Right atrium auricular region (tissue), 2 donors: ENCODE measurements at regions not wholly inside any gene's neighbourhood (a gene's known extent, or its start where the extent isn't known, plus 50 kb on each side); places are given as distances from the start of the nearest gene placed in this dataset.

Experiments used
- DNase-seq: peaks from one replicate; pipeline ENCODE4 v3.0.0-alpha.2; 2019; ENCODE audit warnings: low spot score
- H3K27ac ChIP-seq, 2 donors: fragments of 200-600 bp; sonication (generic); 1 replicate in 1 of 2; 2 replicates in 1 of 2; pipeline ENCODE4 v1.5.1; 2016 to 2019
- H3K27me3 ChIP-seq, 2 donors: fragments of 200-600 bp; sonication (generic); one replicate each; pipeline versions ENCODE4 v1.5.1 to v1.6.0; 2017 to 2019
- H3K36me3 ChIP-seq: fragments of 200-600 bp; sonication (generic); one replicate; pipeline ENCODE4 v1.5.1; 2016
- H3K4me1 ChIP-seq, 2 donors: fragments of 200-600 bp; sonication (generic); one replicate each; pipeline versions ENCODE4 v1.5.1 to v1.6.0; 2017 to 2019
- H3K4me3 ChIP-seq, 2 donors: fragments of 200-600 bp; sonication (generic); 1 replicate in 1 of 2; 2 replicates in 1 of 2; pipeline ENCODE4 v1.5.1; 2017 to 2019; ENCODE audit warnings: mild to moderate bottlenecking in 1 of 2, moderate library complexity in 1 of 2
- H3K9me3 ChIP-seq, 2 donors: fragments of 200-600 bp; sonication (generic); one replicate each; pipeline ENCODE4 v1.5.1; 2019
- TF ChIP-seq, protein P1 (sequence below), 2 donors: fragments of 200-600 bp; sonication (generic); IDR thresholded peaks; one replicate each; pipeline ENCODE4 v1.5.1; 2019; ENCODE audit warnings: antibody characterized with exemption in 2 of 2

DNA sequence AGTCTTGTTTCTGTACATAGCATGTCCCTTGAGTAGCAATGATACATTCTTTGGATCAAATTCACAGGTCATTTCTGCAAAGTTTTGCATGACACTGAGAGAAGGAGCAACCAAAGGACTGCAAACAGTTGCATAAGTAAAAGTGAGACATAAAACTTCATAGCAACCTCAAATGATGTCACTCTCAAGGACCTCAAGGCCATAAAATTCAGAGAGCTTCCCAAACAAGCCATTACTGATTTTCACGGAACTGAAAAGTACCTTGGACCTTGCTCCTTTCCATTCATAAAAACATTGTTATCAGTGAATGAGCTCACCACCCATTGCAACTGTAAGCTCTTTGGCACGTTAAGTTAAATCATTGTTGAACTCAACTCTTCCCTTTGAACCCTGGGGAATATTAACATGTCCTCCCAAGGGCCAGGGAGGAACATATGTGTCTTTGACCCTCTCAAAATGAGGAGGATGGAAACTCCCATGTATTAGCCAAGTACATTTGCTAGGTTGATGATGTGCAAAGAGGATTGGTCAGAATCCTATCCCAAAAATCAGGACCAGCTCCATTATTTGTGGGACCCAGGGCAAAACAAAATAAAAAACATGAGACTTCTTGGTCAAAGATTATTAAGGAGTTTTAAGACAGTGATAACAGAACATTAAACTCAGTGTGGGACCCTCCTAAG, 275.0 kb upstream of the DYNLRB2 start:
- Histone ChIP-seq H3K9me3 (no peaks in the 10 kb centered on the region), H3K4me3 (no peak overlapping the region), H3K36me3 (no peaks in the 10 kb centered on the region), H3K27ac (no peak overlapping the region), H3K27me3 (no peaks in the 10 kb centered on the region), H3K4me1 (no peaks in the 10 kb centered on the region)
- TF ChIP-seq, protein P1, sequence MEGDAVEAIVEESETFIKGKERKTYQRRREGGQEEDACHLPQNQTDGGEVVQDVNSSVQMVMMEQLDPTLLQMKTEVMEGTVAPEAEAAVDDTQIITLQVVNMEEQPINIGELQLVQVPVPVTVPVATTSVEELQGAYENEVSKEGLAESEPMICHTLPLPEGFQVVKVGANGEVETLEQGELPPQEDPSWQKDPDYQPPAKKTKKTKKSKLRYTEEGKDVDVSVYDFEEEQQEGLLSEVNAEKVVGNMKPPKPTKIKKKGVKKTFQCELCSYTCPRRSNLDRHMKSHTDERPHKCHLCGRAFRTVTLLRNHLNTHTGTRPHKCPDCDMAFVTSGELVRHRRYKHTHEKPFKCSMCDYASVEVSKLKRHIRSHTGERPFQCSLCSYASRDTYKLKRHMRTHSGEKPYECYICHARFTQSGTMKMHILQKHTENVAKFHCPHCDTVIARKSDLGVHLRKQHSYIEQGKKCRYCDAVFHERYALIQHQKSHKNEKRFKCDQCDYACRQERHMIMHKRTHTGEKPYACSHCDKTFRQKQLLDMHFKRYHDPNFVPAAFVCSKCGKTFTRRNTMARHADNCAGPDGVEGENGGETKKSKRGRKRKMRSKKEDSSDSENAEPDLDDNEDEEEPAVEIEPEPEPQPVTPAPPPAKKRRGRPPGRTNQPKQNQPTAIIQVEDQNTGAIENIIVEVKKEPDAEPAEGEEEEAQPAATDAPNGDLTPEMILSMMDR (IDR thresholded peaks at IDR 0.05): no peak
- no peak for DNase-seq

DNA sequence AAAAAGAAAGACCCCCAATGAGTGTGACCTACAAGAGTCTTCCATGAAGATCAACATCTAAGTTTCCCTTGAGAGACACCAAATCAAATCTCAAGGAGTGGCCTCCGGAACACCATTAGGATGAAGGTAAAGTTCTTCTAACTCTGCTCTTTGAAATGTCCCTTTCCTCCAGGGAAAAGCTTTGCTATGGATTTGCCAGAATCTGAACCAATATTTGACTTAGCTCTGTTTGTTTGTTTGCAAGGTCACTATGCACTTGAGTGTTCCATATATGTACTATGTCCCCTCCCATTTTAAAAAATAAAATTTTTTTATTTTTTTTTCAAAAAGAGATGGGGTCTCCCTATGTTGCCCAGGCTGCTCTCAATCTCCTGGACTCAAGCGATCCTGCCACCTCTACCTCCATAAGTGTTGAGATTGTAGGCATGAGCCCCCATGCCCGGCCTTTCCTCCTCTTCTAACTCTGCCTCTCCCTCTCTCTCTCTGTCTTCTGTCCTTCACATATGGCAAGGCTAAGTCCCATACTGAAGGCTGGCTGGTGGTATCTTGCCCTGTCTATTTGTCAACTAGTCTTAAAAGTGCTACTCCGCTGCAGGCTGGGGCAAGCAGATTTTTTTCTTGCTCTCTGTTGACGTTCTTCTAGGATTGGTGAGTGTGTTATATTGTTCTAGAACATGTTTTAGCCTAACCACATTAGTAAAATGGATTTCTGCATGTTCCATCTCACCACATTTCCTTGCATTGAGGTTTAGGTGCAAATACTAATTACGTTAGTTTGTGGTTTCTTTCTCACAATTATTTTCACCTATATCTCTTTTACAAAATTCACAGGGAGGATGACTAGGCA, 276.7 kb upstream of the DYNLRB2 start:
- Histone ChIP-seq H3K27me3 (no peaks in the 10 kb centered on the region), H3K4me3 (no peak overlapping the region), H3K27ac (no peak overlapping the region), H3K4me1 (no peaks in the 10 kb centered on the region), H3K36me3 (no peaks in the 10 kb centered on the region), H3K9me3 (no peaks in the 10 kb centered on the region)
- TF ChIP-seq, protein P1 (IDR thresholded peaks at IDR 0.05): no peak
- DNase-seq: no peak

DNA sequence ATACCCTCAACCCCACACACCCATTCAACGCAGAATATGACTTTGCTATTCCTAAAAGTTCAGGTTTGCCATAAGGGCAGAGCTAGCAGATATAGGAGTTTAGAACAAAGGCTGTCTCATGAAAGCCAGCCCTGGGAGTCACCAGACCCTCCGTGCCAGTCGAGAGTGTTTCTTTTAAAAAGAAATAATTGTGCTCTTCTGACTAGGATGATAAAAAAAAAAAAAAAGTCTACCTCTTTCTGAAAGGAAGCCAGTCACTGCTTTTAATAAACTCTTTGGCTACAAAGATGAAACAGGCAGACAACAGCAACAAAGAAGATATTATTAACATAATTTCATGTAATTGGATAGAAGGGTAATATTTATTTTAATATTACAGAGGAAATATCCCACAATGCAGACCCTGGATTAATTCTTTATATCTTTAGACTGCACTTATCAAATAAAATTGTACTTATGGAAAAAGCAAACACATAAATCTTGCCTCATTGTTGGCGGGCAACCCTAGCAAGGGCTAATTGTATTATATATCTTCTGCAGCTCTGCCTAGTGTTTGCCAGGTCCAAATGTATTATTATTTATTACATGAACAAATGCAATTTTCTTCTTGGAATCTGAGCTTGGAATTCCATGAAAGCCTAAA, 277.5 kb upstream of the DYNLRB2 start:
- DNase-seq: no peak
- H3K27me3 ChIP-seq: no peaks in the 10 kb centered on the region
- H3K4me1 ChIP-seq: no peaks in the 10 kb centered on the region
- no peaks in the 10 kb centered on the region for H3K36me3 ChIP-seq
- TF ChIP-seq, protein P1 (IDR thresholded peaks at IDR 0.05): no peak
- H3K9me3 ChIP-seq: no peaks in the 10 kb centered on the region
- no peak overlapping the region for H3K27ac ChIP-seq
- no peak overlapping the region for H3K4me3 ChIP-seq

DNA sequence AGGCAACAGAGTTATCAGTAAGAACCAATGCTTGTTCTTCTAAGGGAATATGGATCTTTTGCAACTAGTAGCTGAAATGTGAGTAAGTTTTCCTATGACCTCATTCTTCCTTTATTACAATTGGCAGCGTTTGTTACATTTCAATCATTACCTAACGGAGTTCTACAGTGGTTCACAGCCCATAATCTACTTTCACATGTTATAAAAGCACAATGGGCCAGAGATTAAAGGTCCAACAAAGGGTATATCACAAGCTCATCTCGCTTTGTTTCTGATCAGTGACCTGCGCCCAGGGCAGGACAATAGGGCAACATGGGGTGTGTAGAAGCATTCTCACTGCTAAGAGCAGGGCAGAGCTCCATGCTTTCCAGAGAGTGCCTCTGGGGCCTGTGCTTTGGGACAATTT, 279.9 kb upstream of the DYNLRB2 start:
- no peak overlapping the region for H3K27ac ChIP-seq
- H3K27me3 ChIP-seq: no peaks in the 10 kb centered on the region
- no peaks in the 10 kb centered on the region for H3K4me1 ChIP-seq
- TF ChIP-seq, protein P1 (IDR thresholded peaks at IDR 0.05): no peak
- no peak overlapping the region for H3K4me3 ChIP-seq
- H3K9me3 ChIP-seq: no peaks in the 10 kb centered on the region
- DNase-seq: no peak
- no peaks in the 10 kb centered on the region for H3K36me3 ChIP-seq

DNA sequence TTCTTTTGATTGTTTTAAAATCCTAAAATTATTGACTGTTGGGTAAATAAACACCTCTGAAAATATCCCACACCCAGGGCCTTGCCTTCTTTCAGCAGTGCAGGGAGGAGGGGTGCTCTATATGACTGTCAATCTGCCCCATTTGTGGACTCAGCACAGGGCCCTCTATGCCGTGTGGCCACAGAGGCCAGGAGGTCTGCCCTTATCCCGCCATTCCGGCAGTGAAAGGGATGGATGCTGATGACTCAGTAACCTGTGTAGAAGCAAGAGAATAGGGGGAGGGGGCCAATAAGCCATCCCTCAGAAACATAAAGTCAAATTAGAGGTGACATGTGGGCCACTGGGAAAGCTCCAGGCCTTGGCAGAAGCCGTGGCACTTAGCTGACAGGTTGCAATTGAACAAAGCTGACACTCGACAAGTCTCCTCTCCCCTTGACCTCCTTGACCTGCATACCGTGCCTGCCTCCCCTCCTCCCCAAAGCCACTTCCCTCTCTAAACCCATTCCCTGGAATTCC, 281.4 kb upstream of the DYNLRB2 start:
- TF ChIP-seq, protein P1 (IDR thresholded peaks at IDR 0.05): no peak
- no peaks in the 10 kb centered on the region for H3K27me3 ChIP-seq
- no peaks in the 10 kb centered on the region for H3K36me3 ChIP-seq

More for the DNA sequence above, 281.4 kb upstream of the DYNLRB2 start:
- Histone ChIP-seq H3K27ac (no peak overlapping the region), H3K4me1 (no peaks in the 10 kb centered on the region), H3K9me3 (no peaks in the 10 kb centered on the region), H3K4me3 (no peak overlapping the region)
- no peak for DNase-seq
